Mammary epithelial cell (primary cell): ENCODE measurements at regions not wholly inside any gene's neighbourhood (a gene's known extent, or its start where the extent isn't known, plus 50 kb on each side); places are given as distances from the start of the nearest gene placed in this dataset.
A peak's percentile ranks its signal among the peaks of the same experiment; 100 is the strongest.

Experiments used
- CTCF ChIP-seq, 2 donors: IDR thresholded peaks in 1 of 2; conservative IDR thresholded peaks in 1 of 2; 2 replicates each; pipeline ENCODE4 v1.5.1; 2011 to 2012; ENCODE audit warnings: inconsistent platforms in 2 of 2, low read length in 2 of 2, mild to moderate bottlenecking in 2 of 2, control low read depth in 1 of 2, low read depth in 1 of 2; ENCODE audit not compliant: insufficient read depth in 1 of 2; ENCODE audit errors: extremely low read depth in 1 of 2
- EZH2 ChIP-seq: IDR thresholded peaks from 2 replicates; pipeline ENCODE4 v1.6.1; 2012; ENCODE audit warnings: low read length, inconsistent platforms, borderline replicate concordance

- TF ChIP-seq CTCF (conservative IDR thresholded peaks at IDR 0.05 in 1 of 2, IDR thresholded peaks at IDR 0.05 in 1 of 2; ENCODE audit: extremely low read depth in 1 of 2, insufficient read depth in 1 of 2, low read depth in 1 of 2, low read length in 2 of 2) (peak; percentile 80 to 85), EZH2 (no peak)
Observed at GRCh38 chr7:116122972-116123595, 87.3 kb upstream of the TES start.
